GM19239 (cell line): ENCODE measurements at regions not wholly inside any gene's neighbourhood (a gene's known extent, or its start where the extent isn't known, plus 50 kb on each side); places are given as distances from the start of the nearest gene placed in this dataset.
A peak's percentile ranks its signal among the peaks of the same experiment; 100 is the strongest.

Experiments
- DNase-seq: peaks from one replicate; pipeline ENCODE4 v3.0.0; 2011; ENCODE audit warnings: low spot score; ENCODE audit not compliant: insufficient read length
- FAIRE-seq: peaks from 2 replicates; lab custom pipeline; 2011; peaks lifted over from hg19 to GRCh38; lab: Jason Lieb, UNC

- FAIRE-seq (no peak), DNase-seq (no peak)
These were observed 349.9 kb upstream of the KIRREL3 start for GRCh38 chr11:127350476-127350875.

- FAIRE-seq (peak; percentile 86), DNase-seq (peak; percentile 7)
These were observed 345.4 kb upstream of the KIRREL3 start for GRCh38 chr11:127345819-127346459.

GRCh38 chr11:127340438-127340837 is 339.9 kb upstream of the KIRREL3 start:
- no peak for DNase-seq
- FAIRE-seq: no peak

- FAIRE-seq (no peak), DNase-seq (no peak)
These were observed 338.8 kb upstream of the KIRREL3 start for GRCh38 chr11:127339376-127339775.

GRCh38 chr11:127338380-127339259 is 338.1 kb upstream of the KIRREL3 start:
- DNase-seq (no peak), FAIRE-seq (no peak)

- DNase-seq: no peak
- FAIRE-seq: no peak
These were observed 333.9 kb upstream of the KIRREL3 start for GRCh38 chr11:127334466-127334865.

- no peak for FAIRE-seq
- DNase-seq: no peak
These were observed 332.3 kb upstream of the KIRREL3 start for GRCh38 chr11:127332896-127333295.

- no peak for FAIRE-seq
- DNase-seq: no peak
These were observed 329.5 kb upstream of the KIRREL3 start for GRCh38 chr11:127330044-127330443.

GRCh38 chr11:127308291-127308690 is 307.7 kb upstream of the KIRREL3 start:
- FAIRE-seq: no peak

GRCh38 chr11:127307700-127308099 is 307.1 kb upstream of the KIRREL3 start:
- FAIRE-seq (no peak), DNase-seq (no peak)

More at GRCh38 chr11:127308291-127308690, 307.7 kb upstream of the KIRREL3 start:
- DNase-seq: no peak

- DNase-seq: no peak
These were observed 304.1 kb upstream of the KIRREL3 start for GRCh38 chr11:127304634-127305033.

GRCh38 chr11:127288926-127289325 is 288.4 kb upstream of the KIRREL3 start:
- no peak for FAIRE-seq
- no peak for DNase-seq

More at GRCh38 chr11:127304634-127305033, 304.1 kb upstream of the KIRREL3 start:
- FAIRE-seq: no peak

- no peak for FAIRE-seq
- DNase-seq: no peak
These were observed 281.0 kb upstream of the KIRREL3 start for GRCh38 chr11:127281534-127281933.

- DNase-seq: no peak
- FAIRE-seq: no peak
These were observed 275.2 kb upstream of the KIRREL3 start for GRCh38 chr11:127275774-127276173.

GRCh38 chr11:127274328-127274676 is 273.7 kb upstream of the KIRREL3 start:
- FAIRE-seq: no peak
- no peak for DNase-seq

GRCh38 chr11:127273593-127274327 is 273.2 kb upstream of the KIRREL3 start:
- no peak for DNase-seq

GRCh38 chr11:127270851-127271250 is 270.3 kb upstream of the KIRREL3 start:
- FAIRE-seq (no peak), DNase-seq (no peak)

More at GRCh38 chr11:127273593-127274327, 273.2 kb upstream of the KIRREL3 start:
- no peak for FAIRE-seq

- FAIRE-seq (no peak), DNase-seq (no peak)
These were observed 269.3 kb upstream of the KIRREL3 start for GRCh38 chr11:127269911-127270310.

- DNase-seq (no peak), FAIRE-seq (no peak)
These were observed 268.4 kb upstream of the KIRREL3 start for GRCh38 chr11:127268932-127269331.

- FAIRE-seq (no peak), DNase-seq (no peak)
These were observed 268.0 kb upstream of the KIRREL3 start for GRCh38 chr11:127268521-127268920.

- FAIRE-seq (no peak), DNase-seq (no peak)
These were observed 258.5 kb upstream of the KIRREL3 start for GRCh38 chr11:127259102-127259501.
